H1 (cell line): ENCODE measurements at regions not wholly inside any gene's neighbourhood (a gene's known extent, or its start where the extent isn't known, plus 50 kb on each side); places are given as distances from the start of the nearest gene placed in this dataset.

Experiments
- CTCF ChIA-PET: fragments of 300-600 bp; sonication (Branson Sonifier 250); formaldehyde crosslinking; loops from one replicate; lab custom pipeline; 2021; ENCODE audit not compliant: partially characterized antibody; lab: Charles Lee
- POLR2A ChIA-PET: fragments of 300-600 bp; sonication (Branson Sonifier 250); formaldehyde crosslinking; loops from one replicate; lab custom pipeline; 2021; ENCODE audit warnings: inconsistent platforms; ENCODE audit not compliant: partially characterized antibody; lab: Charles Lee
- DNase-seq, 2 experiments: peaks; one replicate each; pipeline versions ENCODE4 v3.0.0 to v3.0.0-alpha.2; 2010 to 2022; ENCODE audit warnings: low spot score in 2 of 2, low read depth in 1 of 2, mixed read lengths in 1 of 2
- FAIRE-seq: peaks from 2 replicates; lab custom pipeline; 2011; peaks lifted over from hg19 to GRCh38; lab: Jason Lieb, UNC
- H2AFZ ChIP-seq: 2 replicates; pipeline ENCODE4 v1.8.1; 2012; ENCODE audit warnings: low read length, inconsistent platforms
- H2AK5ac ChIP-seq: 2 replicates; pipeline ENCODE4 v1.6.1; 2013; ENCODE audit warnings: low read depth, low read length
- H2BK120ac ChIP-seq: replicated peaks from 2 replicates; pipeline ENCODE3; 2013; ENCODE audit warnings: low read depth, low read length, inconsistent platforms
- H2BK12ac ChIP-seq: 2 replicates; pipeline ENCODE4 v1.6.1; 2013; ENCODE audit warnings: low read depth, low read length
- H2BK15ac ChIP-seq: 2 replicates; pipeline ENCODE4 v1.6.1; 2013; ENCODE audit warnings: low read length
- H2BK20ac ChIP-seq: 2 replicates; pipeline ENCODE4 v1.6.1; 2013; ENCODE audit warnings: low read length
- H2BK5ac ChIP-seq: 2 replicates; pipeline ENCODE4 v1.6.1; 2013; ENCODE audit warnings: low read depth, low read length
- H3K14ac ChIP-seq: 2 replicates; pipeline ENCODE4 v1.6.1; 2013; ENCODE audit warnings: inconsistent platforms; ENCODE audit not compliant: insufficient read length
- H3K18ac ChIP-seq: 2 replicates; pipeline ENCODE4 v1.6.1; 2013; ENCODE audit warnings: low read length; ENCODE audit errors: extremely low read depth
- H3K23ac ChIP-seq: 2 replicates; pipeline ENCODE4 v1.6.1; 2013; ENCODE audit warnings: inconsistent platforms; ENCODE audit not compliant: insufficient read length
- H3K23me2 ChIP-seq: 2 replicates; pipeline ENCODE4 v1.6.1; 2013; ENCODE audit warnings: low read depth, low read length
- H3K27ac ChIP-seq: 2 replicates; pipeline ENCODE4 v1.6.1; 2011; ENCODE audit warnings: low read depth, low read length, inconsistent platforms
- H3K27me3 ChIP-seq, 4 experiments: replicated peaks in 1 of 4; 1 replicate in 1 of 4; 2 replicates in 3 of 4; pipeline versions ENCODE4 v1.6.1 to v1.8.1; 2011 to 2013; ENCODE audit warnings: low read length in 3 of 4, mild to moderate bottlenecking in 3 of 4, inconsistent platforms in 2 of 4, mixed read lengths in 2 of 4, moderate library complexity in 1 of 4; ENCODE audit not compliant: control insufficient read depth in 3 of 4, insufficient read depth in 3 of 4; ENCODE audit errors: extremely low read depth in 1 of 4
- H3K36me3 ChIP-seq, 4 experiments: 2 replicates each; pipeline versions ENCODE4 v1.6.1 to v1.8.1; 2011 to 2013; ENCODE audit warnings: mild to moderate bottlenecking in 4 of 4, low read length in 3 of 4, moderate library complexity in 2 of 4, control low read depth in 1 of 4, inconsistent platforms in 1 of 4; ENCODE audit not compliant: insufficient read depth in 4 of 4, control insufficient read depth in 2 of 4
- H3K4ac ChIP-seq: replicated peaks from 2 replicates; pipeline ENCODE3; 2013; ENCODE audit warnings: low read length, low read depth, mixed read lengths, inconsistent platforms; ENCODE audit not compliant: insufficient read length
- H3K4me1 ChIP-seq, 4 experiments: replicated peaks in 1 of 4; 1 replicate in 1 of 4; 2 replicates in 3 of 4; pipeline versions ENCODE4 v1.6.1 to v1.8.1; 2011 to 2013; ENCODE audit warnings: low read length in 3 of 4, inconsistent platforms in 2 of 4, mixed read lengths in 1 of 4; ENCODE audit not compliant: insufficient read depth in 4 of 4, control insufficient read depth in 3 of 4
- H3K4me2 ChIP-seq, 2 experiments: 2 replicates each; pipeline versions ENCODE4 v1.6.1 to v1.8.1; 2011 to 2013; ENCODE audit warnings: low read depth in 2 of 2, low read length in 2 of 2, control low read depth in 1 of 2, inconsistent platforms in 1 of 2, mild to moderate bottlenecking in 1 of 2; ENCODE audit not compliant: insufficient read depth in 1 of 2
- H3K4me3 ChIP-seq, 4 experiments: fragments of 200-600, 300-600 bp in 1 of 4; sonication (generic), shearing (Covaris generic), sonication (Bioruptor Twin) in 1 of 4; 2 replicates each; pipeline versions ENCODE4 v1.5.1 to v1.8.1; 2011 to 2016; ENCODE audit warnings: low read length in 4 of 4, low read depth in 3 of 4, control low read depth in 2 of 4, inconsistent platforms in 2 of 4, mild to moderate bottlenecking in 2 of 4, mixed read lengths in 1 of 4, moderate library complexity in 1 of 4; ENCODE audit not compliant: insufficient read depth in 2 of 4; ENCODE audit errors: extremely low read depth in 1 of 4
- H3K56ac ChIP-seq: replicated peaks from 2 replicates; pipeline ENCODE3; 2013; ENCODE audit warnings: low read depth, mild to moderate bottlenecking, mixed read lengths, low read length, inconsistent platforms; ENCODE audit not compliant: insufficient read length
- H3K79me1 ChIP-seq: 2 replicates; pipeline ENCODE4 v1.6.1; 2013; ENCODE audit warnings: low read depth, low read length, control low read depth
- H3K79me2 ChIP-seq, 2 experiments: 2 replicates each; pipeline versions ENCODE4 v1.6.1 to v1.8.1; 2012 to 2013; ENCODE audit warnings: low read length in 2 of 2, mild to moderate bottlenecking in 2 of 2, inconsistent platforms in 1 of 2; ENCODE audit not compliant: insufficient read depth in 2 of 2, control insufficient read depth in 1 of 2
- H3K9ac ChIP-seq, 4 experiments: replicated peaks in 1 of 4; 1 replicate in 1 of 4; 2 replicates in 3 of 4; pipeline versions ENCODE4 v1.6.1 to v1.8.1; 2011 to 2013; ENCODE audit warnings: low read depth in 3 of 4, low read length in 3 of 4, control low read depth in 2 of 4, mild to moderate bottlenecking in 2 of 4, moderate library complexity in 2 of 4, inconsistent platforms in 1 of 4; ENCODE audit errors: extremely low read depth in 1 of 4
- H3K9me3 ChIP-seq, 2 experiments: 2 replicates each; pipeline versions ENCODE4 v1.6.1 to v1.8.1; 2012 to 2013; ENCODE audit warnings: mild to moderate bottlenecking in 2 of 2, moderate library complexity in 2 of 2, control low read depth in 1 of 2, inconsistent platforms in 1 of 2, low read depth in 1 of 2, low read length in 1 of 2, mixed read lengths in 1 of 2; ENCODE audit not compliant: insufficient read depth in 2 of 2
- H4K20me1 ChIP-seq, 2 experiments: replicated peaks in 1 of 2; 2 replicates each; pipeline versions ENCODE3 to v1.8.1; 2011 to 2013; ENCODE audit warnings: inconsistent platforms in 2 of 2, low read length in 2 of 2, mild to moderate bottlenecking in 1 of 2; ENCODE audit not compliant: insufficient read depth in 2 of 2, control insufficient read depth in 1 of 2
- H4K5ac ChIP-seq: 2 replicates; pipeline ENCODE4 v1.6.1; 2013; ENCODE audit warnings: low read length, low read depth, mixed read lengths, inconsistent platforms; ENCODE audit not compliant: insufficient read length
- H4K8ac ChIP-seq: 2 replicates; pipeline ENCODE4 v1.8.0; 2013; ENCODE audit warnings: mild to moderate bottlenecking, moderate library complexity, low read length, inconsistent platforms; ENCODE audit not compliant: insufficient read depth; ENCODE audit errors: extremely low read depth
- H4K91ac ChIP-seq: replicated peaks from 2 replicates; pipeline ENCODE3; 2013; ENCODE audit warnings: low read length, mixed read lengths, inconsistent platforms; ENCODE audit not compliant: insufficient read length
- WGBS, 2 experiments: shearing (Covaris generic) in 1 of 2; methylation state at CpG; one replicate each; pipeline versions ENCODE4 v1.1.6 to v1.1.7; 2013 to 2015; ENCODE audit warnings: low lambda C conversion rate in 2 of 2, mixed read lengths in 2 of 2, inconsistent platforms in 1 of 2, low coverage in 1 of 2, missing lambda C conversion rate in 1 of 2; ENCODE audit not compliant: insufficient replicate concordance in 2 of 2, insufficient coverage in 1 of 2, insufficient read length in 1 of 2; ENCODE audit errors: extremely low coverage in 1 of 2, missing lambda C conversion rate in 1 of 2; 5-methylcytosine and 5-hydroxymethylcytosine counted together

DNA sequence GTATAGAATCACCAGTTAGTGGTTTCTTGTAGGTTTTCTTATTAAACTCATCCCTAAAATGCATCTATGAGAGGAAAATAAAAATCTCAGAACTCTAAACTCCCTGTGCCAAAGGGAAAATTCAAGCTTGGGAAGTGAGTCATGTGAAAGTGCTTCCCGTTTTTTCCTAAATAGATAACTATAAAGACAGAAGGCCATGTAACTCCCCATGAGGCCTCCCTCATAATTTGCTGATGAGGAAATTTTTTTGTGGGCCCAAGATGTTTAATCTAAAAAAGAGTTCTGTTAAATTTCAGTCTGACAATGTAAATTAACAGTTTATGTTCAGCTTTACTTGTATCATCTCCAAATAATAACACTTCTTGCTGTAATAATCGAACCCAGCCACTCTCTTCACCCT is 1273.9 kb downstream of the OTOL1 start:
- no peaks in the 10 kb centered on the region for H3K79me2 ChIP-seq
- no peaks in the 10 kb centered on the region for H4K20me1 ChIP-seq
- no peaks in the 10 kb centered on the region for H3K79me1 ChIP-seq
- H4K8ac ChIP-seq = no peak overlapping the region
- FAIRE-seq (no peak), DNase-seq (no peak)
- H3K23ac ChIP-seq = no peak overlapping the region
- no peak overlapping the region for H3K56ac ChIP-seq
- no peak overlapping the region for H2BK5ac ChIP-seq
- H3K18ac ChIP-seq = no peak overlapping the region
- H3K36me3 ChIP-seq = no peaks in the 10 kb centered on the region; a peak in 1 of 8 replicates
- no peak overlapping the region for H4K91ac ChIP-seq
- H3K14ac ChIP-seq = no peak overlapping the region
- ChIA-PET CTCF (interaction anchor here (1.0 kb wide), 1 partner anchor 122 kb away, joined by 3 read pairs; no protein-coding TSS in a partner anchor), POLR2A (no interaction called here)
- no peak overlapping the region for H3K27ac ChIP-seq
- peaks cover 0 to 5% (median 0%) of the 10 kb centered on the region in 4 experiments; a peak in 1 of 7 replicates for H3K4me1 ChIP-seq
- H3K4ac ChIP-seq = no peak overlapping the region
- no peak overlapping the region for H2AK5ac ChIP-seq
- H2BK20ac ChIP-seq = no peak overlapping the region
- H2BK15ac ChIP-seq = no peak overlapping the region
- no peak overlapping the region for H3K4me2 ChIP-seq
- no peak overlapping the region for H2BK12ac ChIP-seq
- H3K9me3 ChIP-seq = no peaks in the 10 kb centered on the region
- H3K4me3 ChIP-seq = no peak overlapping the region
- WGBS, 2 experiments = 92% methylated on average over 2 of the region's 2 CpGs; no CpG with 5 or more reads in 1 of the 2 experiments
- H3K23me2 ChIP-seq = no peaks in the 10 kb centered on the region
- no peak overlapping the region for H4K5ac ChIP-seq
- no peak overlapping the region for H2AFZ ChIP-seq
- no peaks in the 10 kb centered on the region; a peak in 1 of 7 replicates for H3K27me3 ChIP-seq
- H3K9ac ChIP-seq = no peak overlapping the region
- H2BK120ac ChIP-seq = no peak overlapping the region
